ENCODE measurements at regions not wholly inside any gene's neighbourhood (a gene's known extent, or its start where the extent isn't known, plus 50 kb on each side); places are given as distances from the start of the nearest gene placed in this dataset.
"Not testable (repeated sequence)": the region's sequence is repeated elsewhere in the genome, so short reads cannot be mapped to it uniquely, and the experiment has no call there.

- H3K36me3 ChIP-seq = no peaks in the 10 kb centered on the region
- H3K4me3 ChIP-seq = no peak overlapping the region
- no peak for DNase-seq (ENCODE audit: extremely low spot score in 2 of 2)
- no peaks in the 10 kb centered on the region for H3K4me1 ChIP-seq
- no peaks in the 10 kb centered on the region for H3K9me3 ChIP-seq
- intact Hi-C loops (cut with DNase I) = no loop called here
- TF ChIP-seq POLR2A (IDR thresholded peaks at IDR 0.05) (no peak), CTCF (IDR thresholded peaks at IDR 0.05) (no peak), POLR2AphosphoS5 (IDR thresholded peaks at IDR 0.05; ENCODE audit: insufficient read depth in 1 of 2, low read depth in 1 of 2) (no peak)
- no peaks in the 10 kb centered on the region for H3K27me3 ChIP-seq
- H3K27ac ChIP-seq = no peak overlapping the region
These were observed 599.5 kb upstream of the ZFP42 start for GRCh38 chr4:187396106-187396505.

GRCh38 chr4:187408447-187408846 is 587.1 kb upstream of the ZFP42 start:
- not testable (repeated sequence) for DNase-seq (ENCODE audit: extremely low spot score in 2 of 2)

GRCh38 chr4:187413564-187414358 is 581.8 kb upstream of the ZFP42 start:
- no peak for DNase-seq (ENCODE audit: extremely low spot score in 2 of 2)
- intact Hi-C loops (cut with DNase I) = no loop called here
- Histone ChIP-seq H3K4me1 (no peaks in the 10 kb centered on the region), H3K27me3 (no peaks in the 10 kb centered on the region), H3K27ac (no peak overlapping the region), H3K4me3 (no peak overlapping the region), H3K36me3 (no peaks in the 10 kb centered on the region), H3K9me3 (no peaks in the 10 kb centered on the region)
- no peak for TF ChIP-seq POLR2AphosphoS5 (IDR thresholded peaks at IDR 0.05; ENCODE audit: insufficient read depth in 1 of 2, low read depth in 1 of 2)
- no peak for TF ChIP-seq POLR2A (IDR thresholded peaks at IDR 0.05)
- no peak for TF ChIP-seq CTCF (IDR thresholded peaks at IDR 0.05)

More at GRCh38 chr4:187408447-187408846, 587.1 kb upstream of the ZFP42 start:
- intact Hi-C loops (cut with DNase I); H3K27me3 ChIP-seq; H3K4me1 ChIP-seq; H3K9me3 ChIP-seq; H3K27ac ChIP-seq; H3K36me3 ChIP-seq; H3K4me3 ChIP-seq: not testable (repeated sequence)

- Histone ChIP-seq H3K4me1 (no peaks in the 10 kb centered on the region), H3K36me3 (no peaks in the 10 kb centered on the region), H3K27ac (no peak overlapping the region), H3K4me3 (no peak overlapping the region), H3K9me3 (no peaks in the 10 kb centered on the region), H3K27me3 (no peaks in the 10 kb centered on the region)
- intact Hi-C loops (cut with DNase I) = no loop called here
- no peak for DNase-seq (ENCODE audit: extremely low spot score in 2 of 2)
- TF ChIP-seq POLR2AphosphoS5 (IDR thresholded peaks at IDR 0.05; ENCODE audit: insufficient read depth in 1 of 2, low read depth in 1 of 2) (no peak), POLR2A (IDR thresholded peaks at IDR 0.05) (no peak), CTCF (IDR thresholded peaks at IDR 0.05) (no peak)
These were observed 580.9 kb upstream of the ZFP42 start for GRCh38 chr4:187414716-187415115.

- Histone ChIP-seq H3K27me3 (no peaks in the 10 kb centered on the region), H3K36me3 (no peaks in the 10 kb centered on the region), H3K27ac (no peak overlapping the region), H3K9me3 (no peaks in the 10 kb centered on the region), H3K4me1 (no peaks in the 10 kb centered on the region), H3K4me3 (no peak overlapping the region)
- no peak for TF ChIP-seq POLR2AphosphoS5 (IDR thresholded peaks at IDR 0.05; ENCODE audit: insufficient read depth in 1 of 2, low read depth in 1 of 2)
- no peak for TF ChIP-seq CTCF (IDR thresholded peaks at IDR 0.05)
- TF ChIP-seq POLR2A (IDR thresholded peaks at IDR 0.05) = no peak
- DNase-seq (ENCODE audit: extremely low spot score in 2 of 2) = no peak
- intact Hi-C loops (cut with DNase I) = no loop called here
These were observed 580.3 kb upstream of the ZFP42 start for GRCh38 chr4:187415231-187415630.
